NCI-H2227 (cell line): ENCODE measurements at regions not wholly inside any gene's neighbourhood (a gene's known extent, or its start where the extent isn't known, plus 50 kb on each side); places are given as distances from the start of the nearest gene placed in this dataset.

Experiments
- DNase-seq: peaks from one replicate; lab custom pipeline; 2025; ENCODE audit not compliant: unreplicated experiment; lab: John Stamatoyannopoulos, UW

- no peak for DNase-seq
Observed at GRCh38 chr5:158308429-158309025, 449.6 kb upstream of the CLINT1 start.

GRCh38 chr5:158305861-158306260 is 446.9 kb upstream of the CLINT1 start:
- DNase-seq = no peak

- no peak for DNase-seq
Observed at GRCh38 chr5:158304607-158305006, 445.7 kb upstream of the CLINT1 start.

- no peak for DNase-seq
Observed at GRCh38 chr5:158303883-158304282, 444.9 kb upstream of the CLINT1 start.

- DNase-seq = no peak
Observed at GRCh38 chr5:158303275-158303674, 444.3 kb upstream of the CLINT1 start.

- no peak for DNase-seq
Observed at GRCh38 chr5:158302029-158302428, 443.1 kb upstream of the CLINT1 start.

GRCh38 chr5:158301186-158301585 is 442.2 kb upstream of the CLINT1 start:
- no peak for DNase-seq

GRCh38 chr5:158300256-158300655 is 441.3 kb upstream of the CLINT1 start:
- no peak for DNase-seq

GRCh38 chr5:158297002-158297527 is 438.1 kb upstream of the CLINT1 start:
- DNase-seq = no peak

GRCh38 chr5:158294701-158295100 is 435.8 kb upstream of the CLINT1 start:
- no peak for DNase-seq

- no peak for DNase-seq
Observed at GRCh38 chr5:158292981-158293380, 434.0 kb upstream of the CLINT1 start.

GRCh38 chr5:158289967-158290366 is 431.0 kb upstream of the CLINT1 start:
- DNase-seq = no peak

GRCh38 chr5:158288272-158288657 is 429.3 kb upstream of the CLINT1 start:
- DNase-seq = no peak

- no peak for DNase-seq
Observed at GRCh38 chr5:158287643-158288271, 428.8 kb upstream of the CLINT1 start.

GRCh38 chr5:158286827-158287226 is 427.9 kb upstream of the CLINT1 start:
- no peak for DNase-seq

GRCh38 chr5:158285698-158286097 is 426.8 kb upstream of the CLINT1 start:
- DNase-seq = no peak

- DNase-seq = no peak
Observed at GRCh38 chr5:158284242-158284641, 425.3 kb upstream of the CLINT1 start.

- no peak for DNase-seq
Observed at GRCh38 chr5:158283397-158283796, 424.5 kb upstream of the CLINT1 start.

- no peak for DNase-seq
Observed at GRCh38 chr5:158278216-158278925, 419.4 kb upstream of the CLINT1 start.

GRCh38 chr5:158277276-158277675 is 418.3 kb upstream of the CLINT1 start:
- no peak for DNase-seq

- DNase-seq = no peak
Observed at GRCh38 chr5:158276692-158277091, 417.7 kb upstream of the CLINT1 start.

- no peak for DNase-seq
Observed at GRCh38 chr5:158275511-158275910, 416.6 kb upstream of the CLINT1 start.
